ENCODE measurements at regions not wholly inside any gene's neighbourhood (a gene's known extent, or its start where the extent isn't known, plus 50 kb on each side); places are given as distances from the start of the nearest gene placed in this dataset.

DNA sequence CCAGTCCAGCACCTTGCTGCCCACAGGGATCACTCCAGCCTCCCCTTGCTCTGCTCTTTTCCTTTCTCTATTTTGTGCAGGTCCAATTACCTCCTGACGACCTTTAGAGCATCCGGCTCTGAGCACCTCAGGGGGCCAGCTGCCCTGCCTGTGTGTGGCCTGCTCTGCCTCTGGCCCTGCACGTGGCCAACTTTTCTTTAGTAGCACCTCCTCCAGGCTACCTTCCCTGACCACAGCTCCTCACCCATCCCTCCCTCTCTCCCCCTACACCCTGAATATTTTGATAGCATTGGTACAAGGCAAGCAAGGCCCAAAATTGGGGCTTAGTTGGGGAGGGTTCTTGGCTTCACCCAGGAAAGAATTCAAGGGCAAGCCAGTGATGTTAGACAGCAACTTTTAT is 66.9 kb upstream of the PRR20G start:
- TF ChIP-seq, protein P1, sequence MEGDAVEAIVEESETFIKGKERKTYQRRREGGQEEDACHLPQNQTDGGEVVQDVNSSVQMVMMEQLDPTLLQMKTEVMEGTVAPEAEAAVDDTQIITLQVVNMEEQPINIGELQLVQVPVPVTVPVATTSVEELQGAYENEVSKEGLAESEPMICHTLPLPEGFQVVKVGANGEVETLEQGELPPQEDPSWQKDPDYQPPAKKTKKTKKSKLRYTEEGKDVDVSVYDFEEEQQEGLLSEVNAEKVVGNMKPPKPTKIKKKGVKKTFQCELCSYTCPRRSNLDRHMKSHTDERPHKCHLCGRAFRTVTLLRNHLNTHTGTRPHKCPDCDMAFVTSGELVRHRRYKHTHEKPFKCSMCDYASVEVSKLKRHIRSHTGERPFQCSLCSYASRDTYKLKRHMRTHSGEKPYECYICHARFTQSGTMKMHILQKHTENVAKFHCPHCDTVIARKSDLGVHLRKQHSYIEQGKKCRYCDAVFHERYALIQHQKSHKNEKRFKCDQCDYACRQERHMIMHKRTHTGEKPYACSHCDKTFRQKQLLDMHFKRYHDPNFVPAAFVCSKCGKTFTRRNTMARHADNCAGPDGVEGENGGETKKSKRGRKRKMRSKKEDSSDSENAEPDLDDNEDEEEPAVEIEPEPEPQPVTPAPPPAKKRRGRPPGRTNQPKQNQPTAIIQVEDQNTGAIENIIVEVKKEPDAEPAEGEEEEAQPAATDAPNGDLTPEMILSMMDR (IDR thresholded peaks at IDR 0.05; ENCODE audit: poor library complexity, severe bottlenecking), result no peak
- TF ChIP-seq POLR2AphosphoS5 (IDR thresholded peaks at IDR 0.05), result no peak

Measured in neural cell (in vitro differentiated cells).